HCT116 (cell line): ENCODE measurements at regions not wholly inside any gene's neighbourhood (a gene's known extent, or its start where the extent isn't known, plus 50 kb on each side); places are given as distances from the start of the nearest gene placed in this dataset.

Experiments
- ATAC-seq: fragments of 200-7000 bp; cut with Tn5 transposase; 2 replicates; pipeline ENCODE4 v1.9.1; 2020; ENCODE audit warnings: mild to moderate bottlenecking, moderate library complexity
- BruUV-seq: library from RNA; stranded (reverse); fragments of 400-500 nt; replicated peaks from 2 replicates; lab custom pipeline; 2021; lab: Mats Ljungman, UMichigan
- CTCF ChIA-PET: fragments of 300-600 bp; sonication (Branson Sonifier 250); formaldehyde crosslinking; loops from one replicate; lab custom pipeline; 2021; ENCODE audit warnings: antibody characterized with exemption; lab: Charles Lee
- POLR2A ChIA-PET: fragments of 300-600, 350-600 bp; sonication (Branson Sonifier 250); formaldehyde crosslinking; loops from one replicate; lab custom pipeline; 2021; ENCODE audit warnings: antibody characterized with exemption; lab: Charles Lee
- RAD21 ChIA-PET, 2 experiments: fragments of 300-600 bp; sonication (Branson Sonifier 250); formaldehyde crosslinking; loops; one replicate each; lab custom pipeline; 2023; ENCODE audit warnings: low total read pairs in 2 of 2; ENCODE audit not compliant: uncharacterized antibody in 2 of 2, unreplicated experiment in 2 of 2, low non-redundant PET in 1 of 2; lab: Charles Lee
- DNase-seq: peaks from one replicate; pipeline ENCODE4 v3.0.0-alpha.2; 2010; ENCODE audit warnings: low read depth, low spot score
- H2AFZ ChIP-seq: fragments of 200-600 bp; shearing (Covaris generic), sonication (generic); 2 replicates; pipeline ENCODE4 v1.6.1; 2017; ENCODE audit warnings: low read depth, mixed run types, mixed read lengths, antibody characterized with exemption, low read length; ENCODE audit not compliant: poor library complexity, severe bottlenecking
- H3K27ac ChIP-seq: 2 replicates; pipeline ENCODE4 v1.5.1; 2012; ENCODE audit warnings: low read depth, low read length
- H3K27me3 ChIP-seq: fragments of 200-600 bp; sonication (generic); 2 replicates; pipeline ENCODE4 v1.6.1; 2016; ENCODE audit warnings: mixed run types, low read length, mixed read lengths; ENCODE audit not compliant: insufficient read depth
- H3K36me3 ChIP-seq, 2 experiments: fragments of 200-500 bp in 1 of 2; fragments of 200-600 bp in 1 of 2; sonication (Bioruptor generic) in 1 of 2; sonication (generic) in 1 of 2; 2 replicates each; pipeline versions ENCODE4 v1.5.1 to v1.6.1; 2014 to 2016; ENCODE audit warnings: low read length in 2 of 2, inconsistent platforms in 1 of 2, mixed read lengths in 1 of 2, mixed run types in 1 of 2; ENCODE audit not compliant: insufficient read depth in 2 of 2, control insufficient read depth in 1 of 2
- H3K4me1 ChIP-seq, 2 experiments: fragments of 200-600 bp in 1 of 2; sonication (generic) in 1 of 2; 2 replicates each; pipeline versions ENCODE4 v1.5.1 to v1.6.1; 2012 to 2017; ENCODE audit warnings: low read length in 2 of 2, inconsistent platforms in 1 of 2, mild to moderate bottlenecking in 1 of 2, mixed read lengths in 1 of 2, mixed run types in 1 of 2, moderate library complexity in 1 of 2; ENCODE audit not compliant: insufficient read depth in 2 of 2, control insufficient read depth in 1 of 2
- H3K4me2 ChIP-seq: fragments of 200-600 bp; sonication (generic); 2 replicates; pipeline ENCODE4 v1.6.1; 2017; ENCODE audit warnings: mixed run types, low read length, mixed read lengths
- H3K4me3 ChIP-seq, 2 experiments: fragments of 200-600 bp in 1 of 2; sonication (generic) in 1 of 2; replicated peaks in 1 of 2; 2 replicates each; pipeline ENCODE4 v1.5.1; 2011 to 2016; ENCODE audit warnings: low read length in 2 of 2, control low read depth in 1 of 2, low read depth in 1 of 2, mild to moderate bottlenecking in 1 of 2, mixed read lengths in 1 of 2, mixed run types in 1 of 2
- H3K79me2 ChIP-seq: fragments of 200-600 bp; sonication (generic); 2 replicates; pipeline ENCODE4 v1.6.1; 2017; ENCODE audit warnings: mild to moderate bottlenecking, mixed run types, low read length, moderate library complexity, mixed read lengths; ENCODE audit not compliant: insufficient read depth
- H3K9ac ChIP-seq: fragments of 200-600 bp; sonication (generic); 2 replicates; pipeline ENCODE4 v1.6.1; 2016; ENCODE audit warnings: low read length, mixed read lengths
- H3K9me2 ChIP-seq: fragments of 200-600 bp; sonication (generic), shearing (Covaris generic); 2 replicates; pipeline ENCODE4 v1.6.1; 2017; ENCODE audit warnings: mixed run types, mild to moderate bottlenecking, moderate library complexity; ENCODE audit not compliant: insufficient read depth
- H3K9me3 ChIP-seq, 2 experiments: fragments of 200-500 bp in 1 of 2; fragments of 200-600 bp in 1 of 2; sonication (Bioruptor generic) in 1 of 2; sonication (generic) in 1 of 2; 2 replicates each; pipeline ENCODE4 v1.6.1; 2014 to 2017; ENCODE audit warnings: low read length in 2 of 2, mixed read lengths in 2 of 2, inconsistent platforms in 1 of 2, low read depth in 1 of 2, mild to moderate bottlenecking in 1 of 2, mixed run types in 1 of 2, moderate library complexity in 1 of 2; ENCODE audit not compliant: control insufficient read depth in 1 of 2, insufficient read depth in 1 of 2
- H4K20me1 ChIP-seq: fragments of 200-600 bp; sonication (generic), shearing (Covaris generic); 2 replicates; pipeline ENCODE4 v1.6.1; 2017; ENCODE audit warnings: mixed run types, mild to moderate bottlenecking, moderate library complexity; ENCODE audit not compliant: insufficient read depth
- ATF3 ChIP-seq: IDR thresholded peaks from 2 replicates; pipeline ENCODE4 v1.6.1; 2012
- CEBPB ChIP-seq: IDR thresholded peaks from 2 replicates; pipeline ENCODE4 v1.6.1; 2012; ENCODE audit warnings: low read depth
- FOSL1 ChIP-seq: IDR thresholded peaks from 2 replicates; pipeline ENCODE4 v1.6.1; 2012; ENCODE audit warnings: low read depth
- POLR2AphosphoS5 ChIP-seq: IDR thresholded peaks from 2 replicates; pipeline ENCODE4 v1.6.1; 2011; ENCODE audit warnings: mild to moderate bottlenecking, low read depth, low read length, moderate library complexity
- SRF ChIP-seq: IDR thresholded peaks from 2 replicates; pipeline ENCODE4 v1.6.1; 2012; ENCODE audit warnings: low read depth
- ZFX ChIP-seq: fragments of 450-650 bp; IDR thresholded peaks from 2 replicates; pipeline ENCODE4 v1.6.1; 2017
- ZNF274 ChIP-seq: fragments of 200-500 bp; sonication (Bioruptor generic); IDR thresholded peaks from 2 replicates; pipeline ENCODE4 v1.6.1; 2014; ENCODE audit warnings: mild to moderate bottlenecking, low read depth, low read length, inconsistent platforms
- intact Hi-C: fragments of 100-400 bp; cut with micrococcal nuclease; formaldehyde crosslinking; loops from 2 replicates; pipeline ENCODE4 v1.10.0; 2022
- TF ChIP-seq, protein P1 (sequence below): IDR thresholded peaks from 2 replicates; pipeline ENCODE4 v1.6.1; 2012; ENCODE audit warnings: low read depth

GRCh38 chr9:80143899-80144298 is 572.1 kb downstream of the TLE4 start:
- no peak for TF ChIP-seq ZFX
- no peak for TF ChIP-seq ZNF274
- no peak for TF ChIP-seq SRF
- TF ChIP-seq POLR2AphosphoS5 = no peak
- TF ChIP-seq CEBPB = no peak
- TF ChIP-seq FOSL1 = no peak
- no peak for TF ChIP-seq ATF3
- TF ChIP-seq, protein P1, sequence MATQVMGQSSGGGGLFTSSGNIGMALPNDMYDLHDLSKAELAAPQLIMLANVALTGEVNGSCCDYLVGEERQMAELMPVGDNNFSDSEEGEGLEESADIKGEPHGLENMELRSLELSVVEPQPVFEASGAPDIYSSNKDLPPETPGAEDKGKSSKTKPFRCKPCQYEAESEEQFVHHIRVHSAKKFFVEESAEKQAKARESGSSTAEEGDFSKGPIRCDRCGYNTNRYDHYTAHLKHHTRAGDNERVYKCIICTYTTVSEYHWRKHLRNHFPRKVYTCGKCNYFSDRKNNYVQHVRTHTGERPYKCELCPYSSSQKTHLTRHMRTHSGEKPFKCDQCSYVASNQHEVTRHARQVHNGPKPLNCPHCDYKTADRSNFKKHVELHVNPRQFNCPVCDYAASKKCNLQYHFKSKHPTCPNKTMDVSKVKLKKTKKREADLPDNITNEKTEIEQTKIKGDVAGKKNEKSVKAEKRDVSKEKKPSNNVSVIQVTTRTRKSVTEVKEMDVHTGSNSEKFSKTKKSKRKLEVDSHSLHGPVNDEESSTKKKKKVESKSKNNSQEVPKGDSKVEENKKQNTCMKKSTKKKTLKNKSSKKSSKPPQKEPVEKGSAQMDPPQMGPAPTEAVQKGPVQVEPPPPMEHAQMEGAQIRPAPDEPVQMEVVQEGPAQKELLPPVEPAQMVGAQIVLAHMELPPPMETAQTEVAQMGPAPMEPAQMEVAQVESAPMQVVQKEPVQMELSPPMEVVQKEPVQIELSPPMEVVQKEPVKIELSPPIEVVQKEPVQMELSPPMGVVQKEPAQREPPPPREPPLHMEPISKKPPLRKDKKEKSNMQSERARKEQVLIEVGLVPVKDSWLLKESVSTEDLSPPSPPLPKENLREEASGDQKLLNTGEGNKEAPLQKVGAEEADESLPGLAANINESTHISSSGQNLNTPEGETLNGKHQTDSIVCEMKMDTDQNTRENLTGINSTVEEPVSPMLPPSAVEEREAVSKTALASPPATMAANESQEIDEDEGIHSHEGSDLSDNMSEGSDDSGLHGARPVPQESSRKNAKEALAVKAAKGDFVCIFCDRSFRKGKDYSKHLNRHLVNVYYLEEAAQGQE = no peak
- TF ChIP-seq, all 23 proteins: peak for 0
- Histone ChIP-seq H3K4me3 (no peak overlapping the region), H2AFZ (no peak overlapping the region), H3K79me2 (no peaks in the 10 kb centered on the region), H3K27ac (no peak overlapping the region), H3K9me3 (peaks cover 10% of the 10 kb centered on the region in 2 experiments; a peak in 2 of 4 replicates), H3K9ac (no peak overlapping the region), H4K20me1 (no peaks in the 10 kb centered on the region), H3K27me3 (no peaks in the 10 kb centered on the region), H3K36me3 (no peaks in the 10 kb centered on the region), H3K9me2 (no peaks in the 10 kb centered on the region), H3K4me2 (no peak overlapping the region), H3K4me1 (no peaks in the 10 kb centered on the region)
- RAD21 ChIA-PET = no interaction called here
- ATAC-seq (no peak), DNase-seq (no peak)
- no TSS peak for BruUV-seq
- POLR2A ChIA-PET = no interaction called here
- CTCF ChIA-PET = no interaction called here
- intact Hi-C loops = no loop called here
